ENCODE measurements at regions not wholly inside any gene's neighbourhood (a gene's known extent, or its start where the extent isn't known, plus 50 kb on each side); places are given as distances from the start of the nearest gene placed in this dataset.
"Not testable (repeated sequence)": the region's sequence is repeated elsewhere in the genome, so short reads cannot be mapped to it uniquely, and the experiment has no call there.

GRCh38 chr12:17020765-17021164, 414.8 kb upstream of the LMO3 start:
- H3K4me1 ChIP-seq = no peaks in the 10 kb centered on the region
- no peaks in the 10 kb centered on the region for H3K9me3 ChIP-seq
- no peak overlapping the region for H3K27ac ChIP-seq
- no peak for TF ChIP-seq POLR2A (IDR thresholded peaks at IDR 0.05)
- TF ChIP-seq CTCF (IDR thresholded peaks at IDR 0.05) = no peak
- H3K36me3 ChIP-seq = no peaks in the 10 kb centered on the region
- H3K27me3 ChIP-seq = no peaks in the 10 kb centered on the region
- no peak overlapping the region for H3K4me3 ChIP-seq
- no peak for DNase-seq

GRCh38 chr12:17017402-17017801, 411.4 kb upstream of the LMO3 start:
- no peak overlapping the region for H3K27ac ChIP-seq

DNA sequence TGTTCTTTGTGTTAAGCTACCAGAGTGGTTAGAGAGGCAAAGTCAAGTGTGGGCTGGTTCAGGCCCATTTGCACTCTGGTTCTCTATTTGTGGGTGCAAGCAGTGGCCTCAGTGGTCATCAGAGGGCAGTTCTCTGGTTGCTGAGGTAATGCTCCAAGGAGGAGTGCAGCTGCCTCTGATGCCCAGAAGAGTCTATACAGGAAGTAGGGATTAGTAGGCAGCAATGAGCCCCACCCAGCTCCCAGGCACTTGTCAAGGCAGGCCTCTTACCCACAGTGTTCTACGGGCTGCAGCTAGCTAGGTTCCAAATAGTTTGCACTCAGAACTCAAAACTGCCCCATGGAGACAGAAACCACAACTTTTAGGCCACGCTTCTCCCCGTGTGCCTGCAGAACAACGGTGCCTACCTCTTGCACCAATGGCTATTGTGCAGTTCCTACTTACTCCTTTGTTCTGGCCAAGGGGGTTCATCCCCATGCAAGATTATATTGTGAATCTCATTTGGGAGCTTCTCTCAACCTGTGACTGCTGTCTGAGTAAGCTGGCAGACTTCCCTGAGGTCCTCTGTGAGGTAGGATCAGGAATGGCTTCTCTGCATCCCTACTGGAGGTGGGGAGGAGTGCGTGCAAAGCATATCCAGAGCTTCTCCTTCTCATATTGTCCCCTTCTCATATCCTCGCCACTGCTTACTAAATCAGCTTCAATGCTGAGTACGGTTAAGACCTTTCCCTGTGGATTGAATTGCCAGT, 410.3 kb upstream of the LMO3 start:
- Histone ChIP-seq H3K27ac (no peak overlapping the region), H3K27me3 (no peaks in the 10 kb centered on the region), H3K36me3 (no peaks in the 10 kb centered on the region), H3K4me1 (no peaks in the 10 kb centered on the region), H3K9me3 (no peaks in the 10 kb centered on the region), H3K4me3 (no peak overlapping the region)
- TF ChIP-seq POLR2A (IDR thresholded peaks at IDR 0.05) (no peak), CTCF (IDR thresholded peaks at IDR 0.05) (no peak)
- DNase-seq = no peak

More at GRCh38 chr12:17017402-17017801, 411.4 kb upstream of the LMO3 start:
- no peaks in the 10 kb centered on the region for H3K27me3 ChIP-seq
- H3K4me3 ChIP-seq = no peak overlapping the region
- H3K36me3 ChIP-seq = no peaks in the 10 kb centered on the region
- no peaks in the 10 kb centered on the region for H3K9me3 ChIP-seq
- H3K4me1 ChIP-seq = no peaks in the 10 kb centered on the region
- no peak for DNase-seq
- TF ChIP-seq POLR2A (IDR thresholded peaks at IDR 0.05) = no peak
- TF ChIP-seq CTCF (IDR thresholded peaks at IDR 0.05) = no peak

DNA sequence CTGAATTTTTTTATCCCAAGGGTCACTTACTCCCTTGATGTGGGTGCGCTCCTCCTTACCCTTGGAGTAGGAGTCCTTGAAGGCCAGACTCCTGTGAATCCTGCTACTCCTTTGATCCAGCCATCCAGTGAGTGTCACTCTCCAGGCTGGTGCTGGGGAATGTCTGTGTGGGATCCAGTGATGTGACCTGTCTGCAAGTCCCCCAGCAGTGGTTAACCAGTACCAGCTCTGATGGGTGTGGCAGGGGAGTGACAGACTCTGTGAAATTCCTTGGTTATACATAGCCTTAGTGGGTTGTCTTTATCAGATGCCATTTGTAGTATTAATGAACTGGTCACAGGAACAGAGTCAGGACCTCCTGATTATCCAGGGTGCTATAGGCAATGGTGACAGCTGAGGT, 409.5 kb upstream of the LMO3 start:
- H3K27ac ChIP-seq = no peak overlapping the region
- H3K27me3 ChIP-seq = no peaks in the 10 kb centered on the region
- no peaks in the 10 kb centered on the region for H3K9me3 ChIP-seq
- H3K4me3 ChIP-seq = no peak overlapping the region
- DNase-seq = no peak
- no peak for TF ChIP-seq CTCF (IDR thresholded peaks at IDR 0.05)
- TF ChIP-seq POLR2A (IDR thresholded peaks at IDR 0.05) = no peak
- H3K4me1 ChIP-seq = no peaks in the 10 kb centered on the region
- H3K36me3 ChIP-seq = no peaks in the 10 kb centered on the region

DNA sequence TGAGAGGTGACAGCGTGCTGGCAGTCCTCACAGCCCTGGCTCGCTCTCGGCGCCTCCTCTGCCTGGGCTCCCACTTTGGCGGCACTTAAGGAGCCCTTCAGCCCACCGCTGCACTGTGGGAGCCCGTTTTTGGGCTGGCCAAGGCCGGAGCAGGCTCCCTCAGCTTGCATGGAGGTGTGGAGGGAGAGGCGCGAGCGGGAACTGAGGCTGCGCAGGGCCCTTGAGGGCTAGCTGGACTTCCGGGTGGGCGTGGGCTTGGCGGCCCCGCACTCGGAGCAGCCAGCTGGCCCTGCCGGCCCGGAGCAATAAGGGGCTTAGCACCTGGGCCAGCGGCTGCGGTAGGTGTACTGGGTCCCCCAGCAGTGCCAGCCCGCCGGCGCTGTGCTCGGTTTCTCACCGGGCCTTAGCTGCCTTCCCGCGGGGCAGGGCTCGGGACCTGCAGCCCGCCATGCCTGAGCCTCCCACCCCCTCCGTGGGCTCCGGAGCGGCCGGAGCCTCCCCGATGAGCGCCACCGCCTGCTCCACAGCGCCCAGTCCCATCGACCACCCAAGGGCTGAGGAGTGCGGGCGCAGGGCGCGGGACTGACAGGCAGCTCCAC, 401.6 kb upstream of the LMO3 start:
- H3K4me1 ChIP-seq, H3K9me3 ChIP-seq, H3K36me3 ChIP-seq, H3K4me3 ChIP-seq, H3K27ac ChIP-seq, H3K27me3 ChIP-seq, DNase-seq: not testable (repeated sequence)

- H3K27me3 ChIP-seq, H3K9me3 ChIP-seq, H3K27ac ChIP-seq, H3K36me3 ChIP-seq, DNase-seq, H3K4me3 ChIP-seq, H3K4me1 ChIP-seq: not testable (repeated sequence)
Measured at GRCh38 chr12:16998538-16998937, 392.6 kb upstream of the LMO3 start.

Data from Peyer's patch (tissue), 4 donors.